Caco-2 (cell line): ENCODE measurements at regions not wholly inside any gene's neighbourhood (a gene's known extent, or its start where the extent isn't known, plus 50 kb on each side); places are given as distances from the start of the nearest gene placed in this dataset.

ENCODE experiments used
- BruUV-seq: library from RNA; stranded (reverse); fragments of 400-500 nt; replicated peaks from 2 replicates; lab custom pipeline; 2021; lab: Mats Ljungman, UMichigan
- CTCF ChIA-PET: fragments of 300-600 bp; sonication (Branson Sonifier 250); formaldehyde crosslinking; loops from one replicate; lab custom pipeline; 2022; ENCODE audit warnings: antibody characterized with exemption; lab: Charles Lee
- POLR2A ChIA-PET: fragments of 300-600 bp; sonication (Branson Sonifier 250); formaldehyde crosslinking; loops from one replicate; lab custom pipeline; 2022; ENCODE audit warnings: antibody characterized with exemption; lab: Charles Lee
- DNase-seq, 2 experiments: peaks; one replicate each; pipeline versions ENCODE4 v3.0.0 to v3.0.0-alpha.2; 2020 to 2022
- H3K27me3 ChIP-seq: replicated peaks from 2 replicates; pipeline ENCODE4 v1.6.0; 2011; ENCODE audit warnings: low read length; ENCODE audit not compliant: control insufficient read depth, insufficient read depth
- H3K36me3 ChIP-seq: 2 replicates; pipeline ENCODE4 v1.5.1; 2011; ENCODE audit warnings: low read length; ENCODE audit not compliant: control insufficient read depth, insufficient read depth
- H3K4me1 ChIP-seq: fragments of 250-450 bp; sonication (Bioruptor Pico); 2 replicates; pipeline ENCODE4 v1.5.1; 2020; ENCODE audit warnings: mild to moderate bottlenecking
- H3K4me3 ChIP-seq: 2 replicates; pipeline ENCODE4 v1.5.1; 2011; ENCODE audit warnings: low read depth, mild to moderate bottlenecking, control low read depth, low read length
- H3K9me3 ChIP-seq: fragments of 250-450 bp; sonication (Bioruptor Pico); 2 replicates; pipeline ENCODE4 v1.5.1; 2020; ENCODE audit warnings: mild to moderate bottlenecking, moderate library complexity
- H3K27ac Mint-ChIP-seq: one replicate; pipeline ENCODE4 v1.8.0; 2022; ENCODE audit warnings: mixed read lengths; ENCODE audit not compliant: unreplicated experiment
- H3K27me3 Mint-ChIP-seq: one replicate; pipeline ENCODE4 v1.8.0; 2022; ENCODE audit warnings: mixed read lengths; ENCODE audit not compliant: insufficient read depth, unreplicated experiment
- H3K36me3 Mint-ChIP-seq: one replicate; pipeline ENCODE4 v1.8.0; 2022; ENCODE audit warnings: mild to moderate bottlenecking, mixed read lengths; ENCODE audit not compliant: insufficient read depth, unreplicated experiment
- H3K4me1 Mint-ChIP-seq: one replicate; pipeline ENCODE4 v1.8.0; 2022; ENCODE audit warnings: low read depth, mixed read lengths; ENCODE audit not compliant: unreplicated experiment
- H3K4me3 Mint-ChIP-seq: one replicate; pipeline ENCODE4 v1.8.0; 2022; ENCODE audit warnings: mild to moderate bottlenecking, moderate library complexity, mixed read lengths; ENCODE audit not compliant: unreplicated experiment
- H3K9me3 Mint-ChIP-seq: one replicate; pipeline ENCODE4 v1.8.0; 2022; ENCODE audit warnings: mixed read lengths; ENCODE audit not compliant: unreplicated experiment
- CTCF ChIP-seq, 2 experiments: fragments of 200-600 bp in 1 of 2; IDR thresholded peaks; 1 replicate in 1 of 2; 2 replicates in 1 of 2; pipeline versions ENCODE4 v1.5.1 to v1.8.0; 2011 to 2022; ENCODE audit warnings: antibody characterized with exemption in 1 of 2, control low read depth in 1 of 2, inconsistent platforms in 1 of 2, low read depth in 1 of 2, low read length in 1 of 2, mild to moderate bottlenecking in 1 of 2, moderate library complexity in 1 of 2; ENCODE audit not compliant: insufficient read depth in 1 of 2, severe bottlenecking in 1 of 2, unreplicated experiment in 1 of 2
- intact Hi-C: fragments of 100-400 bp; cut with micrococcal nuclease; formaldehyde crosslinking; loops from one replicate; pipeline ENCODE4 v1.10.0; 2022; ENCODE audit not compliant: unreplicated experiment

GRCh38 chr5:91840412-91840811 is 457.3 kb upstream of the ARRDC3 start:
- intact Hi-C loops: loop anchor here (10.0 kb wide), 1 partner anchor 196 kb away; no protein-coding TSS in a partner anchor
- Histone ChIP-seq H3K27me3 (no peaks in the 10 kb centered on the region), H3K36me3 (no peaks in the 10 kb centered on the region), H3K4me3 (no peak overlapping the region), H3K4me1 (no peaks in the 10 kb centered on the region), H3K9me3 (no peaks in the 10 kb centered on the region)
- TF ChIP-seq CTCF (IDR thresholded peaks at IDR 0.05; ENCODE audit: insufficient read depth in 1 of 2, low read depth in 1 of 2, low read length in 1 of 2, severe bottlenecking in 1 of 2, unreplicated experiment in 1 of 2): no peak
- Mint-ChIP-seq H3K4me3 (no peak overlapping the region), H3K27me3 (no peaks in the 10 kb centered on the region), H3K9me3 (no peaks in the 10 kb centered on the region), H3K27ac (no peak overlapping the region), H3K36me3 (no peaks in the 10 kb centered on the region), H3K4me1 (no peaks in the 10 kb centered on the region)
- POLR2A ChIA-PET: no interaction called here
- BruUV-seq: no TSS peak
- CTCF ChIA-PET: no interaction called here
- DNase-seq: no peak

- BruUV-seq: no TSS peak
- no peak for TF ChIP-seq CTCF (IDR thresholded peaks at IDR 0.05; ENCODE audit: insufficient read depth in 1 of 2, low read depth in 1 of 2, low read length in 1 of 2, severe bottlenecking in 1 of 2, unreplicated experiment in 1 of 2)
- intact Hi-C loops: loop anchor here (10.0 kb wide), 1 partner anchor 195 kb away; no protein-coding TSS in a partner anchor
- Histone ChIP-seq H3K4me1 (no peaks in the 10 kb centered on the region), H3K36me3 (no peaks in the 10 kb centered on the region), H3K4me3 (no peak overlapping the region), H3K27me3 (no peaks in the 10 kb centered on the region), H3K9me3 (no peaks in the 10 kb centered on the region)
- Mint-ChIP-seq H3K9me3 (no peaks in the 10 kb centered on the region), H3K4me3 (no peak overlapping the region), H3K27ac (no peak overlapping the region), H3K27me3 (peaks cover 6% of the 10 kb centered on the region), H3K36me3 (no peaks in the 10 kb centered on the region), H3K4me1 (no peaks in the 10 kb centered on the region)
- DNase-seq: no peak
- ChIA-PET CTCF (no interaction called here), POLR2A (no interaction called here)
Observed at GRCh38 chr5:91839721-91840120, 456.6 kb upstream of the ARRDC3 start.

GRCh38 chr5:91839233-91839632 is 456.1 kb upstream of the ARRDC3 start:
- DNase-seq: no peak
- intact Hi-C loops: no loop called here
- no peaks in the 10 kb centered on the region for H3K4me1 ChIP-seq
- ChIA-PET POLR2A (no interaction called here), CTCF (interaction anchor here (0.7 kb wide), 1 partner anchor 684 kb away, joined by 6 read pairs; no protein-coding TSS in a partner anchor)
- no peaks in the 10 kb centered on the region for H3K27me3 ChIP-seq
- H3K4me3 Mint-ChIP-seq: no peak overlapping the region
- no peak overlapping the region for H3K27ac Mint-ChIP-seq
- H3K9me3 Mint-ChIP-seq: no peaks in the 10 kb centered on the region
- peaks cover 6% of the 10 kb centered on the region for H3K27me3 Mint-ChIP-seq
- no peak overlapping the region for H3K4me3 ChIP-seq
- no peaks in the 10 kb centered on the region for H3K36me3 Mint-ChIP-seq
- no peaks in the 10 kb centered on the region for H3K36me3 ChIP-seq
- no peaks in the 10 kb centered on the region for H3K4me1 Mint-ChIP-seq
- BruUV-seq: no TSS peak
- no peak for TF ChIP-seq CTCF (IDR thresholded peaks at IDR 0.05; ENCODE audit: insufficient read depth in 1 of 2, low read depth in 1 of 2, low read length in 1 of 2, severe bottlenecking in 1 of 2, unreplicated experiment in 1 of 2)
- H3K9me3 ChIP-seq: no peaks in the 10 kb centered on the region
